ENCODE measurements at regions not wholly inside any gene's neighbourhood (a gene's known extent, or its start where the extent isn't known, plus 50 kb on each side); places are given as distances from the start of the nearest gene placed in this dataset.

DNA sequence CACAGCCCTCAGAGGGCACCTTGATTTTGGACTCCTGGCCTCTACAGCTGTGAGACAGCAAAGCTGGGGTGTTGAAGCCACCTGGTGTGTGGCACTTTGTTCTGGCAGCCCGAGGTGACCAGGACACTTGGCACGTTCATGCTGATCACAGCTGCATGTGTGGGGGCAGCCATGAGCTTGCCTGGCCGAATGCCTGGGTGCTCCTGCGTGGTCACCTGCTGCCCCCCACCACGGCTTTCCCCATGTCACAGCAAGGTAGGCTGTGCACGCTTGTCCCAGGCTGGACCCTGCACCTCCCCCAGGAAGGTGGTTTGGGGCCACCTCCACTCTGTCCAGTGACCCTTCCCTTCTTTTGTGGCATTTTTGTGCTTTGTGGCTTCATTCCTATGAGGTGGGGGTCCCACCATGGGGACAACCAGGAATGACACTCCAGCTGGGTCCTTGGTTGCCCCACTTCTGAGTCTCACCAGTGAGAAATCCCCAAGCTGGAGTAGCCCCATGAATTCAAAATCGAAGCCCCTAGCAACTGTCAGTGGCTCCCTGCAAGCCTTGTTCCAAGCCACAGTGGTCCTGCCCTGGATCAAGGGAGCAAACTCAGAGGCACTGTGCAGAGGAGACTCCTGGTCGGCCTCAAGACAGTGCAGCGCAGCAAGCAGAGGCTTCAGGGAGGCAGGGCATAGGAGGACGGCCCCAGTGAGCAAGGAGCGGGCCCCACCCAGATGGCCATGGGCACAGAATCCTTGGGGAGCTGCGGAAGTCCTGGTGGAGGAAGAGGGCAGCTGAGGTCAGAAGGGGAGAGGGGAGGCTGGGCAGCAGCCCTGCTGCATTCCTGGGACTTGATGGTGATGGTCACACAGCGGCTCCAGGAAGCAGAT is 121.4 kb upstream of the HS6ST1 start:
- no peak for DNase-seq

DNA sequence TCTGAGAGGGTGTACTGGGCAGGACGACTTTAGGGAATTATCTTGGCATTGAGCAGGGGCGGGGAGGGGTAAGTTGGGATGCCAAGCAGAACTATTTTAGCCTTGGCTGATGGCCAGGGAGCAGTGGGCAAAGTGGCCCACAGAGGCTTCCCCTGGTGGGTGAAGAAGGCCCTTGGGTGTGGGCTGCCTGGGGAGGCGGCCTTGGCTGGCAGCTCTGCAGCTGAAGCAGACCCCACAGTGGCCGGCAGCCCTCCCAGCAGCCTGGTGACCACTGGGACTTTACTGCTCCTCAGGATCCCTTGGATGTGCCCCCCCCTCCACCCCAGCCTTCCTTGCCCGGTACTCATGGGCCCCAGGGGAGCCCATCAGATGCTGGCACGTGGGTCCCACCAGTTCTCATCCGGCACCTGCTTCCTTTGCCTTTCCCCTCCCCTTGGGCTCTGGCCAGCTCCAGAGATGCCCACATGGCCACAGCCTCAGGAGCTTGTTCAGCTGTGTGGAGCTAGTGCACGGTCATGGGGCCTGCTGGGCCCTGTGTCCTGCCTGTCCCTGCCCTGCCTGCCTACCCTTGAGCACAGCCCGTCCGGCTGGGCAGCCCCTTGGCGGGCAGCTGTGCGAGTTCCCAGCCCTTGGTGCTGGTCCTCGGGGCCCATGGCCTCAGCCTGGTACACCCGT is 122.1 kb upstream of the HS6ST1 start:
- DNase-seq, result no peak

DNA sequence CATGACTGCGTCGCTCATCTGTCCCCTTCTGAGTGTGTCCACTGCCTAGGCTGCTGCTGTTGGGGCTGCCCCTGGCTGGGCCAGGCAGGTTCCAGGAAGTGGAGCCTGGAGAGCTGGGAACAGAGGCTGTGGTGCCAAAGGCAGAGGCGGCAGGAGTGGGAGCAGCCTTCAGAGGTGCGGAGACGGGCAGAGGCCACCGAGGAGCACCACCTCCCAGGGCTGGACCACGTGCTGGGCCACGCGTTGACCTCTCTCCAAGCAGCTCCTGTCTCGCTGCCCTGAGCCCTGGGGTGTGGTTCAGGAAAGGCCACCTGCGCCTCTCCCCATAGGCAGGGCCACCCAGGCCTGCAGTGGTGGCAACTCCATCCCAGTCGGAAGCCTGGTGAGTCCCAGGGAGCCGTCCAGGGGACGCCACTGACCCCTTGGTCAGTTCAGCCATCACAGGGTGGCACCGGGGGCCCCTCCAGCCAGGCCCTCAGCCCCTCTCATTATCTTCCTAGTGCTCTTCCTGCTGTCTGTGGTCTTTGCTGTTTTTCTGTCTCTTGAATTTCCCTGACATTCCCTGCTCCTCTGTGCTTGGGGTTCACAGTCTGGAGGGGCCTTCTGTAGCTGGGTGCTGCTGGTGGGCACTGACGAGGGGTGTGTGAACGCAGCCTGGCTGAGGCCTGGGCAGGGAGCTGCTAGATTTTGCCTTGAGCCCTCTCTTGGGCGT is 122.8 kb upstream of the HS6ST1 start:
- DNase-seq, result no peak

- no peak for DNase-seq
Observed at GRCh38 chr2:128442053-128442751, 123.5 kb upstream of the HS6ST1 start.

DNA sequence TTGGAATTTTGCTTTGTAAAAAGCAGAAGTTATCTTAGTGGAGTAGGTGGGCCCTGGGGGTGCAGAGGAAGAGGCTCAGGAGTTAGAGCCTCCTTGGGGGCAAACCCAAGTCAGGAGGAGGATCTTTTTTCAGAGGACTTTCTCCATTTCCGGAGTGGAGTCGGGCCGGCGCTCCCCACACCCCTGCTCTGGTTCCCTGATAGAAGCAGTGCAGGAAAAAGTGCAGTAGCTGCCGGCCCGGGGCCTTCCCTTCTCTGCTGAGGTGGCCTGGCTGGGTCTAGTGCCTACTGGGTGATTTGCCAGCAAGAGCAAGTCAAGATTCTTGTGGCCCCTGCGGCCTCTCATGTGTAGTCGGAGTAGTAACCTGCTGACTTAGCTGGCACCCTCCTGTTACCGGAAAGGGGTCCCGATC is 124.2 kb upstream of the HS6ST1 start:
- DNase-seq, result no peak

GRCh38 chr2:128444121-128444771 is 125.6 kb upstream of the HS6ST1 start:
- DNase-seq, result no peak

DNA sequence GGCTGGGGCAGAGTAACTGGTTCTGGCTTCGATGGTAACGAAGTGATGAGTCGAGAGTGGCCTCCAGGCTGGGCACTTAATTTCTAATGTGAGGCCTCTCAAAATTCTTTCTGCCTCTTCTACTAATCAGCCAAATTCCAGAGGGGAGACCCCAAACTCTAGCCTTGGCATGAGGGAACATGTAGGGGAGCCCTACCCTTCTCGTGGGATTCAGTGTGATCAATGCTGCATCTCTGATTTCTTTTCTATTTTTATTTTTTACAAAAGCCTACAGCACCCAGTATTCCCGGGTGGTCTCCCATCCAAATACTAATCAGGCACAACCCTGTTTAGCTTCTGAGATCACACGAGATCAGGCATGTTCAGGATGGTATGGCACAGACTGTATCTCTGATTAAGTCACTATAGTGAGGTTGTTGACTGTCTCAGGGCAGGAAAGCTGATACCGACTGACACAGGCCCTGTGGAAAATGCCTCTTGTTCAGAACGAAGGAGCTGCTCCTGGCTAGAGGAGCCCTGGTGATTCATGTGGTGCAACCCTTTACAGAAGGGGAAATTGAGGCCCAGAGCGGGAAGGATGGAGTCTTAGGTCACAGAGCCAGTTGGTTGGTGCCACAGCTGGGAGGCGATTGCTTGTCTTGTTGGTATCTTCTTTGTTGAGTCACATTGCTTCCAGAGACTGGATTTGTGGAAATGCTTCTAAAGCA is 126.3 kb upstream of the HS6ST1 start:
- DNase-seq, result no peak

GRCh38 chr2:128445523-128445900 is 126.8 kb upstream of the HS6ST1 start:
- no peak for DNase-seq

GRCh38 chr2:128446049-128446873 is 127.6 kb upstream of the HS6ST1 start:
- no peak for DNase-seq

- no peak for DNase-seq
Observed at GRCh38 chr2:128446874-128447537, 128.3 kb upstream of the HS6ST1 start.

- DNase-seq, result no peak
Observed at GRCh38 chr2:128447538-128447995, 128.9 kb upstream of the HS6ST1 start.

DNA sequence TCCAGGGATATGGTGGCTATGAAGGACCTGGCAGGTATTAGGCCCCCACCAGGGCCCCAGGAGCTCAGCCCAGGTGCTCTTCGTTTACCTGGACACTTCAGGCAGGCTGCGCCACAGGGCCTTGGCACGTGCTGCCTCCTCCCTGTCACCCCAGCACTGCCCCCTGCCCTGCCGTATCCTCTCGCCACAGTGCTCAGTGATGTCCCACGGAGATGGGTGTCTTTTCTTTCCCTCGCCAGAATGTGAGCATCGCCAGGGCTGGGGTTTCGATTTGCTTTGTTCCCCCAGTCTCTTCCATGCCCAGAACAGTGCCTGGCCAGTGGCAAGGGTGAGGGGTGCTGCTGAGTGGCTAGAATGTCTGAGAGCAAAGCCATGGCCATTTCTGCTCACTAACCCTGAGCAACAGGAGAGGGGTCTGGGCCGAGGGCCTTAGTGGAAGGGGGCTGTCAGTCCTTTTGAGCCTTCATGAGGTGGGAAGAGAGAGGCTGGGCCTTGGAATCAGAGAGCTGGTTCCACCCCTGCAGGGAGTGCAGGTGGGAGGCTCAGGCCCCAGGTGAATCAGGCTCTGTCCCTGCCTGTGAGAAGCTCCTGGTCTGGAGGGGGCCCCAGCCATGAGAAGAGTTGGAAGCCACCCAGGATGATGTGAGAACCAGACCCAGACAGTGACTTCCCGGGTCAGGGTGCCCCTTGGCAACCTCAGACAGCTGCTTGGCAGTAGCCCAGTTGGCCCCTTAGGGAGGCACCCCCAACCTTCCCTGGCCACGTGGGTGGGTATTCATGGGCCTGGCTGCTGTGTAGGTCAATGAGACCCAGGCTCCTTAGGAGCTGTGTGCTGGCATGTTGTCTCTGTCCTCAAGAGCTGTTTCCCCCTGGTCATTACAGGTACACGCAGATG is 129.9 kb upstream of the HS6ST1 start:
- DNase-seq, result no peak

DNA sequence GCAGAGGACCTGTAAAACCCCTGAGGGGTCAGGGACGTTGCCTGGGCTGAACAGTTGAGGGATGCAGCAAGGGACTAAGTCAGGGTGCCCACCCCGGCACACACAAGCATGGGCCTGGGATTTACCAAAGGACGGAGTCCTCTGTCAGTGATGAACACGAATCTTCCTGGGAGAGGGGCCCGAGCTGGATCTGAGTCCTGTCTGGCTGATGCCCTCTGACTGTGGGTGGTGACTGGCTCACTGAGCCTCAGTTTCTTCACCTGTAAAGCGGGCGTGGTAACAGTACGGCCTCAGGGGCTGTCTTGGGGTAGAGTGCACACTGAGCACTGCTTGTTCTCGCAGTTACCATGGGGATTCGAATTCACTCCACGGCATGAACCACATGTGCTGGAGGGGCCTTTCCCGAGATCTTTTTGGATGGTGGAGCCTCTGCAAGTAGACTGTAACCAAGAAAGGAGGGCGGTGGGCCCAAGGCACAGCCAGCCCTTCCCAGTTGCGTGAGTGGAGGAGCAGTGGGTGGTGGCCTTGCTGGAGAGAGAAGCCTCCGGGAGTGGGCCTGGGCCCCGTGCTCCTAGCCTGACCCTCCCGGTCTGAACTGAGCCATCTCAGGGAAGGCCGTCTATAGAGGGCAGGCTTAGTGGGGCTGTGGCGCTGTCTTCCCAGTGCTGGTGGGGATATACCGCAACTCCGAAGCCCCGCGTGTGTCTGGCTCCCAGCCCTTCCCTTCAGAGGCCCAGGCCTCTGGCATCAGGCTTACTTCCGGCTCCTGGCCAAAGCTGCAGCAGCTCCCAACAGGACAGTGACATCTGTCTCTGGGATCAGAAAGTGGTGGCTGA is 130.8 kb upstream of the HS6ST1 start:
- DNase-seq, result no peak

GRCh38 chr2:128450211-128451024 is 131.8 kb upstream of the HS6ST1 start:
- DNase-seq, result no peak

- DNase-seq, result no peak
Observed at GRCh38 chr2:128451084-128452023, 132.7 kb upstream of the HS6ST1 start.

DNA sequence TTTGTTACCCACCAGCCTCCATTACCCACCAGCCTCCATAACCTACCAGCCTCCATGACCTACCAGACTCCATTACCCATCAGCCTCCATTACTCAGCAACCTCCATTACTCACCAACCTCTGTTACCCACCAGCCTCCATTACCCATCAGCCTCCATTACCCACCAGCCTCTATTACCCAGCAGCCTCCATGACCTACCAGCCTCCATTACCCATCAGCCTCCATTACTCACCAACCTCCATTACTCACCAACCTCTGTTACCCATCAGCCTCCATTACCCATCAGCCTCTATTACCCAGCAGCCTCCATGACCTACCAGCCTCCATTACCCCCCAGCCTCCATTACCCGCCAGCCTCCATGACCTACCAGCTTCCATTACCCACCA is 133.3 kb upstream of the HS6ST1 start:
- DNase-seq, result no peak
